Ectodermal cell (in vitro differentiated cells): ENCODE measurements at regions not wholly inside any gene's neighbourhood (a gene's known extent, or its start where the extent isn't known, plus 50 kb on each side); places are given as distances from the start of the nearest gene placed in this dataset.
A peak's percentile ranks its signal among the peaks of the same experiment; 100 is the strongest.

Experiments used
- H3K27ac ChIP-seq: 2 replicates; pipeline ENCODE4 v1.7.0; 2013; ENCODE audit warnings: mild to moderate bottlenecking, low read depth, low read length; ENCODE audit not compliant: insufficient read depth, poor library complexity, severe bottlenecking
- H3K27me3 ChIP-seq: 2 replicates; pipeline ENCODE4 v1.7.0; 2013; ENCODE audit warnings: mild to moderate bottlenecking, low read length; ENCODE audit not compliant: insufficient read depth, control insufficient read depth, poor library complexity, severe bottlenecking
- H3K36me3 ChIP-seq: one replicate; pipeline ENCODE4 v1.7.0; 2013; ENCODE audit warnings: low read length; ENCODE audit not compliant: control insufficient read depth, insufficient read depth
- H3K4me1 ChIP-seq: one replicate; pipeline ENCODE4 v1.7.0; 2013; ENCODE audit warnings: low read length; ENCODE audit not compliant: control insufficient read depth, insufficient read depth
- H3K4me3 ChIP-seq: 2 replicates; pipeline ENCODE4 v1.7.0; 2013; ENCODE audit warnings: low read depth, low read length, control low read depth; ENCODE audit not compliant: insufficient read depth
- H3K9me3 ChIP-seq: 2 replicates; pipeline ENCODE4 v1.7.0; 2013; ENCODE audit warnings: mild to moderate bottlenecking, low read length, moderate library complexity; ENCODE audit not compliant: control insufficient read depth
- WGBS, 2 experiments: methylation state at CpG; one replicate each; pipeline ENCODE4 v1.1.7; 2013; ENCODE audit warnings: missing lambda C conversion rate in 2 of 2; 5-methylcytosine and 5-hydroxymethylcytosine counted together

DNA sequence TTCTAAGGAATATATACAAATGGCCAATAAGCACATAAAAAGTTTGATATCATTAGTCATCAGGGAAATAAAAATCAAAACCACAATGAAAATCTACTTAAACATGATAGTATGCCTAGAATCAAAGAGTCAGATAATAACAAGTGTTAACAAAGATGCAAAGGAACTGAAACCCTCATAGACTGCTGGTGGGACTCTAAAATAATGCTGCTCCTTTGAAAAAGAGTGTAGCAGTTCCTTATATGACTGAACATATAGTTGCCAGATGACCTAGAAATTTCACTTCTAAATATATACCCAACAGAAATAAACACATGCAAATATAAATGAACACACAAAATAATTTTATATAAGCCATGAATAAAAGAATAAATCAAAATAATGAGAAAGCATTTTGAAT lies 205.1 kb upstream of the CTSO start:
- H3K4me1 ChIP-seq = no peaks in the 10 kb centered on the region
- H3K27me3 ChIP-seq = no peaks in the 10 kb centered on the region
- H3K4me3 ChIP-seq = no peak overlapping the region
- H3K27ac ChIP-seq = no peak overlapping the region
- H3K36me3 ChIP-seq = no peaks in the 10 kb centered on the region
- H3K9me3 ChIP-seq = no peaks in the 10 kb centered on the region

DNA sequence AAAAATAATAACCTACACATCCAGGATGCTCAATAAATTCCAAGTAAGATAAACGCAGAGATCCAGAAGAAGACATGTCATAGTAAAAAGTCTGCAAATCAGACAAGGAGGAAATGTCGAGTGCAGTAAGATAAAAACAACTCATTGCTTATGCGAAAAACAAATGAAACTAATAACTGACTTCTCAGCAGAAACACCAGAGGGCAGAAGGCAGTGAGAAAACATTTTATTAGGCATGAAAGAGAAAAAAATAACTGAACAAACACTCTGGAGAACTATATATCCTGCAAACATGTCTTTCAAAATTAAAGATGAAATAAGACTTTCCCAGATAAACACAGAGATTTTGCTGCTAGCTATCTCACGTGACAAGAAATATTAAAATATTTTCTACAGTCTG lies 201.3 kb upstream of the CTSO start:
- no peaks in the 10 kb centered on the region for H3K27me3 ChIP-seq
- no peak overlapping the region for H3K4me3 ChIP-seq
- no peaks in the 10 kb centered on the region for H3K9me3 ChIP-seq
- WGBS, 2 experiments = 91 to 100% methylated on average over 2 to 3 of the region's 4 CpGs
- no peaks in the 10 kb centered on the region for H3K36me3 ChIP-seq
- no peaks in the 10 kb centered on the region for H3K4me1 ChIP-seq
- H3K27ac ChIP-seq = no peak overlapping the region

DNA sequence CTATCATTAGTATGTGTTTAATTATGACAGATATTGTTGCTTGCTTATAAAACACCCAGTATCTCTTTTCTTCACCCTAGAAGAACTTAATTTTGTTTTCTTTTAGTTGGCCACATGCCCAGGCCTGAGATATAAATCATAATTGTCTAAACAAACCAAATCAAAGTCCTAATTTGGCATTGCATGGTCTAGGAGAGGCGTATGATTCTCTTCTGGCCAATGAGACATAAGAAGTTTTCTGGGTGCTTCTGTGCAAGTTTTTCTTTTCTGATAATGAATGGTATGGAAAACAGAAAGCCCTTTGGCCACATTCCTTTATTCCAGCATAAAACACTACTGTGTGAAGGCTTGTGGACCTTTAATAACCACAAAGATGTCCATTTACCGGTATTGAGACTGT lies 192.9 kb upstream of the CTSO start:
- H3K27me3 ChIP-seq = no peaks in the 10 kb centered on the region
- H3K36me3 ChIP-seq = no peaks in the 10 kb centered on the region
- H3K4me3 ChIP-seq = no peak overlapping the region
- WGBS, 2 experiments = 100% methylated on average over 2 of the region's 2 CpGs
- no peaks in the 10 kb centered on the region for H3K9me3 ChIP-seq
- H3K27ac ChIP-seq = no peak overlapping the region
- H3K4me1 ChIP-seq = no peaks in the 10 kb centered on the region

DNA sequence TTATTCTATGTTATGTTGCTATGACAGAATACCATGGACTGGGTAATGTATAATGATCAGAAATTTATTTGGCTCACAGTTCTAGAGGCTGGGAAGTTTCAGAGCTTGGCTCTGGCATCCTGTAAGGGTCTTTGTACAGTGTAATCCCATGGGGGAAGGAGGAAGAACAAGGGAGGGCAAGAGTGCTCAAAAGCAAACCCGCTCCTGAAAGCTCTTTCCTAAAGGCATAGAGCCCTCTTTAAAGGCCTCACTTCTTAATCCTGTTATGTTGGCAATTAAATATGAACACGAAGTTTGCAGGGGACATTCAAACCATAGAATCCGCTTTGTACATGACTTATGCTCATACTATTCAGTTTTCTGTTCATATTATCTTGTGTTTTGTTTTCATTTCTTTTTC lies 191.3 kb upstream of the CTSO start:
- WGBS, 2 experiments = 85 to 93% methylated on average over 2 to 3 of the region's 3 CpGs
- no peaks in the 10 kb centered on the region for H3K36me3 ChIP-seq
- H3K4me1 ChIP-seq = no peaks in the 10 kb centered on the region
- no peak overlapping the region for H3K27ac ChIP-seq
- H3K9me3 ChIP-seq = no peaks in the 10 kb centered on the region
- H3K27me3 ChIP-seq = no peaks in the 10 kb centered on the region
- no peak overlapping the region for H3K4me3 ChIP-seq

DNA sequence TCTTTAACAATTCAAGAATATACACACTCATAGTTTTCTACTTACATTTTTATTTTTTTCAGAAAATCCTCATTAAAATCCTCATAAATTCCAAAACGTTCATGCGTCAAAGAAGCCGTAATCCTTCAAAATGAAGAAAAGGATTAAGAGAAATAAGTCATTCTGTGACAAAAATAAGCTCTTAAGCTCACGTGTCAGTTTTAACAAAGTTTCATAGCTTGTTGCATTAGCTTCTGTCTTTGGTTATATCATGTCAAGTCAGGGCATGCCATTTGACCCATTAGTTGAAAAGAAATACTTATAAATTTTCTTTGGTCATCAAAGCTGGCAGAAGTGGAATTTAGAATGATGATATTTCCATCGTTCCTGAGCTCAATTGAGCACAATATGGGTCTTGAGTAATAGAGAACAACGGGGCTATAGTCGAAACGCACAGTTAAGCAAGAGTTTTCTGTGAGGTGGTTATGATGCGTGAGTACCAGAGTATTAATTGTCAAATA lies 185.2 kb upstream of the CTSO start:
- WGBS, 2 experiments = 94 to 98% methylated on average over 8 of the region's 9 CpGs
- H3K9me3 ChIP-seq = no peaks in the 10 kb centered on the region
- H3K4me3 ChIP-seq = no peak overlapping the region
- no peaks in the 10 kb centered on the region for H3K27me3 ChIP-seq
- no peaks in the 10 kb centered on the region for H3K36me3 ChIP-seq
- peaks cover 12% of the 10 kb centered on the region for H3K4me1 ChIP-seq
- no peak overlapping the region for H3K27ac ChIP-seq

DNA sequence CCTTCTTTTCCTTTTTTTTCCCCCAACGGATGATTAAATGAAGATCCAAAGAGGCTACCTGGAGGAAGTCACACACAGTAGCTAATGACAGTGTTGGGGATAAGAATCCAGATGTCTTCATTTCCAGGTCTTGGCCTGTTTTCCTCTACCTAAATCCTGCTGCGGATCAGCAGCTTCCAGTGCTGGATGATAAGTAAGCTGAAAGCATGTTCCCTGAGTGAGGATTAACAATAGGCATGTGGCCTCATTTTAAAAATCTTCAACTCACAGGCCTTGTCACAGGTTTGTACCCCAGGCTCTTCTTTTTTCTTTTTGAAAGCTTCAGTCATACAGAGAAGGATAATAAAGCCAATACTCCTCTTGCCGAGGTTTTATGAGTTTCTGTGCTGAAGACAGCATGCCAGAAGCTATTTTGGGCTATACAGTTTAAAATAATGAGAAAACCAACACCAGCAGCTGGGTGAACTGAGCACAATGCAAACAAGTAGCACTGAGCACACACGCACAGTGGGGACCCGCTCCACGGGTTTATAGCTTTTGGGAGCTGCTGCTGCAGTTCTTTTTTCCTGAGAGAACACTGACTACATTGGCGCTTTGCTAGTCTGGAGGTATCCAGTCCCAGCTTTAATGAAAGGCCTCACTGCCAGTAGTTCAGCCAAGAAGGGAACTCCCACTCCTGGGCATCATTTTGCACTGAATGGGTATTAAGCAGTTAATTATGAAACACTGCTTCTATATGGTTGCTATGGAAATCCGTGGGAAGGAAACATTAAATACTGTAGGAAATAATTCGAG lies 184.2 kb upstream of the CTSO start:
- Histone ChIP-seq H3K27me3 (no peaks in the 10 kb centered on the region), H3K4me3 (no peak overlapping the region), H3K9me3 (no peaks in the 10 kb centered on the region), H3K36me3 (no peaks in the 10 kb centered on the region), H3K4me1 (peaks cover 12% of the 10 kb centered on the region), H3K27ac (peak overlapping the region; percentile 84)
- 33 to 48% methylated on average over 7 to 9 of the region's 9 CpGs for WGBS, 2 experiments

DNA sequence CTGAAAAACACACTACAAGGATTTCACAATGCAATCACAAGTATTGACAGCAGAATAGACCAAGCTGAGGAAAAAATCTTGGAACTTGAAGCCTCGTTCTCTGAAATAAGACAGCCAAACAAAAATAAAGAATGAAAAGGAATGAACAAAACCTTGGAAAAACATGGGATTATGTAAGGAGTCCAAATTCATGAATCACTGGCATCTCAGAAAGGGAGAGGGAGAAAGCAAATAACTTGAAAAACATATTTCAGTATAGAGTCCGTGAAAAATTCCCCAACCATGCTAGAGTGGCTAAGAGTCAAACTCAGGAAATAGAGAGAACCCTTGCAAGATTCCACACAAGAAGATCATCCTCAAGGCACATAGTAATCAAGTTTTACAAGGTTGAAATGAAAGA lies 178.5 kb upstream of the CTSO start:
- Histone ChIP-seq H3K27me3 (no peaks in the 10 kb centered on the region), H3K9me3 (no peaks in the 10 kb centered on the region), H3K36me3 (no peaks in the 10 kb centered on the region), H3K4me3 (no peak overlapping the region), H3K27ac (no peak overlapping the region), H3K4me1 (no peaks in the 10 kb centered on the region)
- WGBS, 2 experiments = 92 to 94% methylated on average over 2 of the region's 2 CpGs

DNA sequence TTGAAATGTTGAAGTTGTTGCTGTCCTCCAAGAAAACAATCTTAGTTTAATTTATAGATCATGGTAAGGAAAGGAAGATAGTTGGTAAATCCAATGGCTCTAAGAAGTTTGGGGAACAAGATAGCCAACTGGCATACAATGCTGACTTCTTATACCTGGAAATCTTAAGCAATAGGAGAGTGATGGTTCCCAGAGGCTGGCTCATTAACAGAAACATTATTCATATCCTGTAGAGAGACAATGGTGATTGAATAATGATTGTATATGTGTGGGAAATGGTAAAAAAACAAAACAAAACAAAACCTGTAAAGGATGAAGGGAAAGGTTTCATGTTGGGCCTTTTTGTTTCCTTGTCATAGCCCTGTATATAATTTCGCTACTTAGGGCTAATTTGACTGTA lies 174.9 kb upstream of the CTSO start:
- Histone ChIP-seq H3K27ac (no peak overlapping the region), H3K4me3 (no peak overlapping the region), H3K27me3 (no peaks in the 10 kb centered on the region), H3K36me3 (no peaks in the 10 kb centered on the region), H3K4me1 (no peaks in the 10 kb centered on the region), H3K9me3 (no peaks in the 10 kb centered on the region)
- WGBS, 2 experiments = 100% methylated on average over 1 of the region's 1 CpG

DNA sequence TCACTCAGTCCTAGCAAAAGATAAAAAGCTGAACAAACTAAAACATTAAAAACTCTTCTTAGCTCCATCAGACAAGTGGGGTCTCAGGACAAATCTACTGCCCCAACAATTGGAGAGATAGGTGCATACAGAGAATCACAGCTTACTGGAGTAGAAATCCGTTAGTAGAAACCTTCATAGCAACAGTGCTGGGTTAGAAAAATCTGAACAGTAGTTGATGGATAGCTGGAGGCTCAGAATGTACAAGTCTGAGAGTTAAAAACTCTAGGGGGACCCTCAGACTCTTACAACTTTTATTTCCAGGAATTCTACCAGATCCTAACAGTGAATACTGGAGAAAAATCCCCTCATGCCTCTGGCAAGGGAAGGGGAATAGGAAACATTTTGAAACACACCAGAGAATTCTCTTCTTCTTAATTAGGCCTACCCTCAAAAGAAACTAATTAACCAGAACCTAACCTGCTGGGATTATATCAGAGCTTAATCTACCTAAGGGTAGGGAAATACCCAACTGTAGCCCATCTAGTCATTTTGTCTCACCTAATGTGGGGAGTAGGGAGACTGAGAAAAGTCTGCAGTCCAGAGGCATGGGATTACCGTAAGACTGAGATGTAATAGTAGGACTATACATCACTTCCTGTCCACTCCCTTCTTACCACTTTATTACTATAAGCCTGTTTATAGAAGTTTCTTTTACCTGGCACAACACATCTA lies 165.0 kb upstream of the CTSO start:
- Histone ChIP-seq H3K4me3 (no peak overlapping the region), H3K4me1 (no peaks in the 10 kb centered on the region), H3K9me3 (no peaks in the 10 kb centered on the region), H3K27ac (no peak overlapping the region), H3K27me3 (no peaks in the 10 kb centered on the region), H3K36me3 (no peaks in the 10 kb centered on the region)
- 88 to 97% methylated on average over 1 to 2 of the region's 2 CpGs for WGBS, 2 experiments

DNA sequence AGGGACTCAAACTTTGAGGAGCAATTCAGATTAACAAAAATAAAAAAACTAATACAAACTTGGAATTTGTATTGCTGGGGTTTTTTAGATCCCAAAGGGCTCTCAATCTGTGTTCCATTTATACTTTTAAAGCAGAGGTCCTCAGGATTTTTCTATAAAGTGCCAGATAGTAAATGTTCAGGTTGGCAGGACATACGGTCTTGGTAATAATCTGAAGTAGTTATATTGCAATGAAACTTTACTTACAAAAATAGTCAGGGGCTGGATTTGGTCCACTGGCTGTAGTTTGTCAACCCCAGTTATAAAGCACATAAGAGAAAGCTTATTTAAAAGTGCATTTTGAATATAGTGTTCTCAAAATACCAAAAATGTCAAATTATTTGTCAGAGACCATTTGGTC lies 164.1 kb upstream of the CTSO start:
- WGBS, 2 experiments = 100% methylated on average over 1 of the region's 1 CpG
- no peaks in the 10 kb centered on the region for H3K27me3 ChIP-seq
- no peaks in the 10 kb centered on the region for H3K4me1 ChIP-seq
- no peak overlapping the region for H3K27ac ChIP-seq
- no peaks in the 10 kb centered on the region for H3K36me3 ChIP-seq
- H3K4me3 ChIP-seq = no peak overlapping the region
- no peaks in the 10 kb centered on the region for H3K9me3 ChIP-seq
